Mammary epithelial cell (primary cell): ENCODE measurements at regions not wholly inside any gene's neighbourhood (a gene's known extent, or its start where the extent isn't known, plus 50 kb on each side); places are given as distances from the start of the nearest gene placed in this dataset.

ENCODE experiments used
- CTCF ChIP-seq, 2 donors: IDR thresholded peaks in 1 of 2; conservative IDR thresholded peaks in 1 of 2; 2 replicates each; pipeline ENCODE4 v1.5.1; 2011 to 2012; ENCODE audit warnings: inconsistent platforms in 2 of 2, low read length in 2 of 2, mild to moderate bottlenecking in 2 of 2, control low read depth in 1 of 2, low read depth in 1 of 2; ENCODE audit not compliant: insufficient read depth in 1 of 2; ENCODE audit errors: extremely low read depth in 1 of 2
- EZH2 ChIP-seq: IDR thresholded peaks from 2 replicates; pipeline ENCODE4 v1.6.1; 2012; ENCODE audit warnings: low read length, inconsistent platforms, borderline replicate concordance

DNA sequence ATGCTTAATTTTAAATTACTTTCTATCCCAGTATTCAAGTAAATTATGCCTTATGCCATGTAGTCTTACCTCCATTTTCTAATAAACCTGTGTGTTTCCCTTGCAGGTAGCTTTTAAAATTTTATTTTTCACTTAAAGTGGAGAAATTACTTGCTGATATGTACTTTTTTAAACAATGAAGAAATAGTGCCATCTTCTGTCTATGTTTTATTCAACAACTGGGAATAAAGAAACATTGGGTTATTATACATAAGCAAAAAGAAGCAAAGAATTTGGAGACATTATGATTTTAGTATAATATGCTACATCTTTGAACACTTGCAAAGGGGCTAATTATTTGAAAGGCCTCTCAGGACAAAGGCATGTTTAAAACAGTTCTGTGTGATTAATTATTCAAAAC lies 1912.9 kb downstream of the MRPL39 start:
- TF ChIP-seq CTCF (conservative IDR thresholded peaks at IDR 0.05 in 1 of 2, IDR thresholded peaks at IDR 0.05 in 1 of 2; ENCODE audit: extremely low read depth in 1 of 2, insufficient read depth in 1 of 2, low read depth in 1 of 2, low read length in 2 of 2) (no peak), EZH2 (no peak)
